NCI-H2107 treated with DMSO at 0.1 percent for 48 hours (cell line): ENCODE measurements at regions not wholly inside any gene's neighbourhood (a gene's known extent, or its start where the extent isn't known, plus 50 kb on each side); places are given as distances from the start of the nearest gene placed in this dataset.

Source experiments
- DNase-seq: peaks from one replicate; lab custom pipeline; 2025; ENCODE audit not compliant: unreplicated experiment; lab: John Stamatoyannopoulos, UW

DNA sequence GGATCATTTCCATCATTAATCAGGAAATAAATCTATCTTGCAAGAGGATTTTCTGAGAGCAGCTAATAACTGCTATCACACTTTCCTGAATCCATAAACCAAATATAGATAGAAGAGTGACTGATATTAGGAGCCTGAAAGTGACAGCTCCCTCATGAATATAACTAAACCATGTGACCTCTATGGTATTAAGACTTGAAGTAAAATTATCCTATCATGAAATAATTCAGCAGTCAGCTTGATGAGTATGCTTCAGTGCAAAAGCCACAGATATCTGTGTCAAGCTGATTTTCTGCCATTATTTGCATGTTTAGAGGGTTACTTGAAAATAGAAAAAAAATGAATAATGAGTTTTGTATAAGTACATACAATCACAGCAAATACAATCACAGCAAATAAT lies 80.1 kb upstream of the PPP1R3A start:
- no peak for DNase-seq

DNA sequence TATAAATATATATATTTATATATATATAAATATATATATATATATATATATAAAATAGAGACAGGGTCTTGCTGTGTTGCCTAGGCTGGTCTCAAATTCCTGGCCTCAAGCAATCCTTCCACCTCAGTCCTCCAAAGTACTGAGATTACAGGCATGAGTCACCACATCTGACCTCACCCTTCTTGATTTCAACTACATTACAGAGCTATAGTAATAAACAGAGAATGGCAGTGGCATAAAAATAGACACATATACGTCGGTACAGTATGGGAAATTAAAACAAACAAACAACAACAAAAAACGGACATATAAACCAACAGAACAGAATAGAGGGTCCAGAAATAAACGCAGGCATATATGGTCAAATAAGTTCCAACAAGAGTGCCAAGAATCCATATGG lies 77.6 kb upstream of the PPP1R3A start:
- DNase-seq, result no peak

DNA sequence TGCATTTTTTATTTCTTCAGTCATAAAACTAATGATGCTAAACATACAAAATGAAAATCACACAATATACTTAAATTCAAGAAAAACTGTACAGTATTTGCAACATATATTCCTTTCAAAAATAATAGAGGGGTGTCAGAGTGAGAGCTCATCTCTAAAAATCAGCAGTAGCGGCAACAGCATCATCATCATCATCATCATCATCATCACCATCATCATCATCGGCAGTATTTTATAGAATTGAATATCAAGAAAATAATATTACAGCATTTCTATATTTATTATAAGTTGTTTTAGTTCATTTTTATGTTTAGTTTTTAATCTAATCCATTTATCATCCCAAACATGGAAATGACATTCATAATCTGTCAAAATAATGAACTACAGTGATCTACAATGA lies 67.4 kb upstream of the PPP1R3A start:
- DNase-seq, result no peak

DNA sequence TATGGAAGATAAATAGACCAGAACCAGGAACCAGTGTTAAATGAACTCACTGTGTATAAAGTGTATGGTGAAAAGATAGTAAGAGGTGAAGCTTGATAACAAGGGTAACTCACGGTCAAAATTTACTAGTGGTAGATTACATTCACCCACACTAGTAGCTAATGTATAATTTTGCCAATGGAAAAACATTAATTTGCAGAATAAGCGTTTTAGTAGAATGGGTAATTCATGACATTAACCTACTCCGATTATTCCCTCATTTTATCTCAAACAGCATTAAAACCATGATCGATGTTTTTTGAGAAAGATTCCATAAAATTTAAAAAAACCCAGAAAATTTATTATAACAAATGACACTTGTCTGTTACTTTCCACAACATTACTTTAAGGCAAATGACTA lies 57.7 kb upstream of the PPP1R3A start:
- DNase-seq, result no peak

GRCh38 chr7:113968713-113969112 lies 49.9 kb upstream of the PPP1R3A start:
- no peak for DNase-seq
